ENCODE measurements at regions not wholly inside any gene's neighbourhood (a gene's known extent, or its start where the extent isn't known, plus 50 kb on each side); places are given as distances from the start of the nearest gene placed in this dataset.

DNA sequence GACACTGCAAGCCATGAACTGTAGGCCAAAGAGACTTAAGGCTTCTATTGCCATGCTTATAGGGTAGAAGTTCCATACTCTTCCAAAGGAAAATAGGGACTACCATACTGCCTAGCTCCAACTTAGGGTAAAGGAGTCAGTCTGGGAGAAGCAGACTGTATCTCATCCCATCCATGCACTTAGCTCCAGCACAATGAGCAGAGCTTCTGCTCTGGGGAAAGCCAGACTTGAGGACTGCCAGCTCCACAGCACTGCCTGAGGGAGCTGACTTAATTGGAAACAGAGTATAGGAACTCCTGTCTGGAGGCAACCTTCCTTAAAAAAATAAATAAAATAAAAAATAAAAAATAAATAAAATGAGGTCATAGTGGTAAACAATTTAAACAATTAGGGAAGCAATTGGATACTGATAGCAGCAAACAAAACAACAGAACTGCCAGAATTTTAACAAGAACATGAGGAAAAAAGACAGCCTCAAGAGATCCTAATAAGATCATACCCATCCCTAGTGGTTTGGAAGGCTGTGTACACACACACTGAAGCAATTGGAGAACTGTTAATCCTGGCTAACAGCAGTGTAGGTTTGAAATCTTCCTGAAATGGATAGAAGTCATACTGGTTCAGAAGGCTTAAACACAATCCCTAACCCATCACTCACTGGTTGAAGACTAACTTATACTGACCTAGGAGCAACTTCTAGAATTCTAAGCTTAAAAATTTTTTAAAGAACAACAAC lies 550.1 kb downstream of the TBC1D4 start:
- TF ChIP-seq CTCF (IDR thresholded peaks at IDR 0.05 in 4 of 5, conservative IDR thresholded peaks at IDR 0.05 in 1 of 5) (no peak), POLR2A (IDR thresholded peaks at IDR 0.05) (no peak)

Measured in gastrocnemius medialis (tissue), 4 donors.